KMS-11 (cell line): ENCODE measurements at regions not wholly inside any gene's neighbourhood (a gene's known extent, or its start where the extent isn't known, plus 50 kb on each side); places are given as distances from the start of the nearest gene placed in this dataset.

Experiments used
- H2AFZ ChIP-seq: fragments of 200-600 bp; sonication (generic); 2 replicates; pipeline ENCODE4 v1.6.1; 2016; ENCODE audit warnings: antibody characterized with exemption, mixed run types, low read depth
- H3K27ac ChIP-seq: fragments of 200-600 bp; sonication (generic); 2 replicates; pipeline ENCODE4 v1.6.1; 2016; ENCODE audit warnings: mild to moderate bottlenecking, mixed run types
- H3K27me3 ChIP-seq: fragments of 200-600 bp; sonication (generic); 2 replicates; pipeline ENCODE4 v1.6.1; 2017; ENCODE audit warnings: mild to moderate bottlenecking, low read depth, mixed run types, moderate library complexity; ENCODE audit not compliant: insufficient read depth
- H3K36me3 ChIP-seq: fragments of 200-600 bp; sonication (generic); 2 replicates; pipeline ENCODE4 v1.6.1; 2017; ENCODE audit warnings: mild to moderate bottlenecking, mixed run types; ENCODE audit not compliant: insufficient read depth
- H3K4me1 ChIP-seq: fragments of 200-600 bp; sonication (generic); 2 replicates; pipeline ENCODE4 v1.6.1; 2016; ENCODE audit warnings: mild to moderate bottlenecking, low read depth, mixed run types; ENCODE audit not compliant: poor library complexity, severe bottlenecking
- H3K4me2 ChIP-seq: fragments of 200-600 bp; sonication (generic); 2 replicates; pipeline ENCODE4 v1.7.0; 2016; ENCODE audit warnings: mild to moderate bottlenecking, mixed run types
- H3K4me3 ChIP-seq: fragments of 200-600 bp; sonication (generic); IDR thresholded peaks from 2 replicates; pipeline ENCODE4 v1.6.1; 2017; ENCODE audit warnings: low read depth, low read length, mixed read lengths; ENCODE audit not compliant: insufficient read depth
- H3K79me2 ChIP-seq: fragments of 200-600 bp; sonication (generic); 2 replicates; pipeline ENCODE4 v1.6.1; 2016; ENCODE audit warnings: low read depth, mixed run types; ENCODE audit not compliant: insufficient read depth
- H3K9ac ChIP-seq: fragments of 200-600 bp; sonication (generic); 2 replicates; pipeline ENCODE4 v1.6.1; 2016; ENCODE audit warnings: mild to moderate bottlenecking, mixed run types
- H4K20me1 ChIP-seq: fragments of 200-600 bp; sonication (generic); 2 replicates; pipeline ENCODE4 v1.6.1; 2016; ENCODE audit warnings: mild to moderate bottlenecking, mixed run types; ENCODE audit not compliant: insufficient read depth
- CTCF ChIP-seq: fragments of 200-600 bp; sonication (generic); conservative IDR thresholded peaks from 2 replicates; pipeline ENCODE4 v1.6.1; 2017; ENCODE audit warnings: low read depth, mild to moderate bottlenecking, antibody characterized with exemption, low read length, moderate library complexity, mixed read lengths

DNA sequence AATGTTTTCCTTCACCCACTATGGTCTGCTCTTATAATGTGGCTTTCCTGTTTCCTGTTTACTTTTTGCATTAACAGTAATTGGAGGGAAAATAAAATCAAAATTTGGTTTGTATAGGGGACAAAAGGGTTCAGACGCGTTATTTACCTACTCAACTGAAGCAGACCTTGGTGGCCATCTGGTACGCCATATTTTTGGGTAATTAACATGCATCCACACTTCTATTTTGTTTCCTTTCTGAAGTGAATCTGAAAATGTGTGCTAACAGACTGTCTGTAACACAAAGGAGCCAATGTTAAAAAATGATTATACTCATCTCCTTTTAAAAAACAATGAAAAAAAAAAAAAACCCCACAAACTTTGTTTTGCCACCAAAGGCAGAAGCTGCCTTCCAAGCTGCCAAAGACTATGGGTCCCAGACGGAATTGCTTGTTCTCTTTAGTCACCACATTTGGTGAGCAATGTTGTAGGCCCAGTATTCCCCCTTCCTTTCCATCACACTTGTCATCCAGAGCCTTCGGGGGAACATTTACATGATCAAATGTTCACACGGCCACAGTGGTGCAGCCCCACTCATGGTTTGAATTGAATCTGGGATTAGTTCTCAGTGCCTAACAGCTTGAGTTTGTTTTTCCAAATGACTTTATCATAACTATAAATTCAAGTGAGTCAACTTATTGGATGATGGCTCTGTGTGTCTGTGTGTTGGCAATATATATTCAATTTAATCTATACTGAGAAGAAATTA lies 323.7 kb upstream of the CD180 start:
- no peaks in the 10 kb centered on the region for H3K27me3 ChIP-seq
- no peak overlapping the region for H3K27ac ChIP-seq
- H3K4me1 ChIP-seq: no peaks in the 10 kb centered on the region
- no peak overlapping the region for H3K4me3 ChIP-seq
- no peaks in the 10 kb centered on the region for H3K79me2 ChIP-seq
- no peak overlapping the region for H3K9ac ChIP-seq
- H2AFZ ChIP-seq: no peak overlapping the region
- no peaks in the 10 kb centered on the region for H3K36me3 ChIP-seq
- no peak overlapping the region for H3K4me2 ChIP-seq
- no peak for TF ChIP-seq CTCF
- no peaks in the 10 kb centered on the region for H4K20me1 ChIP-seq

- H3K27ac ChIP-seq: no peak overlapping the region
- H3K79me2 ChIP-seq: no peaks in the 10 kb centered on the region
- H3K4me2 ChIP-seq: no peak overlapping the region
- H3K36me3 ChIP-seq: no peaks in the 10 kb centered on the region
- no peaks in the 10 kb centered on the region for H3K4me1 ChIP-seq
- TF ChIP-seq CTCF: no peak
- H3K4me3 ChIP-seq: no peak overlapping the region
- no peaks in the 10 kb centered on the region for H4K20me1 ChIP-seq
- no peak overlapping the region for H3K9ac ChIP-seq
- H2AFZ ChIP-seq: no peak overlapping the region
- H3K27me3 ChIP-seq: no peaks in the 10 kb centered on the region
These were observed 321.6 kb upstream of the CD180 start for GRCh38 chr5:67518227-67518626.

- no peak for TF ChIP-seq CTCF
- no peaks in the 10 kb centered on the region for H3K36me3 ChIP-seq
- no peak overlapping the region for H3K4me3 ChIP-seq
- H3K27me3 ChIP-seq: no peaks in the 10 kb centered on the region
- H3K4me2 ChIP-seq: no peak overlapping the region
- H3K79me2 ChIP-seq: no peaks in the 10 kb centered on the region
- H2AFZ ChIP-seq: no peak overlapping the region
- H3K27ac ChIP-seq: no peak overlapping the region
- no peaks in the 10 kb centered on the region for H4K20me1 ChIP-seq
- no peaks in the 10 kb centered on the region for H3K4me1 ChIP-seq
- H3K9ac ChIP-seq: no peak overlapping the region
These were observed 320.5 kb upstream of the CD180 start for GRCh38 chr5:67516948-67517565.

- H3K4me1 ChIP-seq: no peaks in the 10 kb centered on the region
- H4K20me1 ChIP-seq: no peaks in the 10 kb centered on the region
- no peaks in the 10 kb centered on the region for H3K27me3 ChIP-seq
- no peak overlapping the region for H3K4me3 ChIP-seq
- no peak overlapping the region for H2AFZ ChIP-seq
- no peak overlapping the region for H3K27ac ChIP-seq
- no peak overlapping the region for H3K9ac ChIP-seq
- TF ChIP-seq CTCF: no peak
- no peaks in the 10 kb centered on the region for H3K79me2 ChIP-seq
- H3K36me3 ChIP-seq: no peaks in the 10 kb centered on the region
- no peak overlapping the region for H3K4me2 ChIP-seq
These were observed 319.2 kb upstream of the CD180 start for GRCh38 chr5:67515762-67516161.
